Transverse colon (tissue), 4 donors: ENCODE measurements at regions not wholly inside any gene's neighbourhood (a gene's known extent, or its start where the extent isn't known, plus 50 kb on each side); places are given as distances from the start of the nearest gene placed in this dataset.
"Not testable (repeated sequence)": the region's sequence is repeated elsewhere in the genome, so short reads cannot be mapped to it uniquely, and the experiment has no call there.

Source experiments
- DNase-seq: peaks from one replicate; pipeline ENCODE4 v3.0.0-alpha.2; 2019
- H3K27ac ChIP-seq, 4 donors: fragments of 200-600 bp; sonication (generic); 2 replicates each; pipeline ENCODE4 v1.5.1; 2016 to 2018; ENCODE audit warnings: inconsistent platforms in 4 of 4
- H3K27me3 ChIP-seq: fragments of 200-600 bp; sonication (generic); 2 replicates; pipeline ENCODE4 v1.5.1; 2017; ENCODE audit warnings: inconsistent platforms
- H3K36me3 ChIP-seq, 4 donors: fragments of 200-600 bp; sonication (generic); 2 replicates each; pipeline ENCODE4 v1.5.1; 2017 to 2019; ENCODE audit warnings: inconsistent platforms in 4 of 4
- H3K4me1 ChIP-seq, 4 donors: fragments of 200-600 bp; sonication (generic); 2 replicates each; pipeline ENCODE4 v1.5.1; 2017 to 2020; ENCODE audit warnings: inconsistent platforms in 4 of 4
- H3K4me3 ChIP-seq, 4 donors: fragments of 200-600 bp; sonication (generic); 1 replicate in 1 of 4; 2 replicates in 3 of 4; pipeline versions ENCODE4 v1.5.1 to v1.6.1; 2017 to 2019; ENCODE audit warnings: inconsistent platforms in 4 of 4
- H3K9me3 ChIP-seq, 2 donors: fragments of 200-600 bp; sonication (generic); 2 replicates each; pipeline ENCODE4 v1.5.1; 2017 to 2019; ENCODE audit warnings: inconsistent platforms in 2 of 2
- EP300 ChIP-seq: sonication (generic); formaldehyde crosslinking; IDR thresholded peaks from one replicate; pipeline ENCODE4 v1.6.1; 2017; ENCODE audit warnings: antibody characterized with exemption, low read depth
- POLR2A ChIP-seq: fragments of 450-650 bp; IDR thresholded peaks from one replicate; pipeline ENCODE4 v1.6.1; 2016; ENCODE audit warnings: antibody characterized with exemption, mild to moderate bottlenecking, moderate library complexity
- POLR2AphosphoS5 ChIP-seq, 3 donors: sonication (generic); formaldehyde crosslinking; IDR thresholded peaks; one replicate each; pipeline ENCODE4 v1.6.1; 2016; ENCODE audit warnings: antibody characterized with exemption in 3 of 3
- WGBS, 2 donors: methylation state at CpG; one replicate each; pipeline ENCODE4 v1.1.5; 2018; ENCODE audit warnings: low coverage in 1 of 2; 5-methylcytosine and 5-hydroxymethylcytosine counted together
- in situ Hi-C, 4 donors: fragments of 200-750 bp; cut with MboI; loops; one replicate each; pipeline versions ENCODE4 v1.15.0 to v1.15.1; 2017; ENCODE audit warnings: low sequenced_read_pairs in 3 of 4, low pct_ligation_motif_present in 1 of 4, low pct_unique_long_range_greater_than_20kb in 1 of 4
- intact Hi-C: fragments of 100-400 bp; cut with DNase I; formaldehyde crosslinking; loops from one replicate; pipeline ENCODE4 v1.15.1; 2023; ENCODE audit warnings: low total_unique reads
- TF ChIP-seq, protein P1 (sequence below), 5 experiments: fragments of 200-600 bp in 3 of 5; fragments of 450-650 bp in 2 of 5; sonication (generic) in 3 of 5; IDR thresholded peaks; 1 replicate in 2 of 5; 2 replicates in 3 of 5; pipeline ENCODE4 v1.5.1; 2016 to 2017; ENCODE audit warnings: antibody characterized with exemption in 5 of 5, inconsistent platforms in 3 of 5, mild to moderate bottlenecking in 2 of 5, moderate library complexity in 1 of 5

DNA sequence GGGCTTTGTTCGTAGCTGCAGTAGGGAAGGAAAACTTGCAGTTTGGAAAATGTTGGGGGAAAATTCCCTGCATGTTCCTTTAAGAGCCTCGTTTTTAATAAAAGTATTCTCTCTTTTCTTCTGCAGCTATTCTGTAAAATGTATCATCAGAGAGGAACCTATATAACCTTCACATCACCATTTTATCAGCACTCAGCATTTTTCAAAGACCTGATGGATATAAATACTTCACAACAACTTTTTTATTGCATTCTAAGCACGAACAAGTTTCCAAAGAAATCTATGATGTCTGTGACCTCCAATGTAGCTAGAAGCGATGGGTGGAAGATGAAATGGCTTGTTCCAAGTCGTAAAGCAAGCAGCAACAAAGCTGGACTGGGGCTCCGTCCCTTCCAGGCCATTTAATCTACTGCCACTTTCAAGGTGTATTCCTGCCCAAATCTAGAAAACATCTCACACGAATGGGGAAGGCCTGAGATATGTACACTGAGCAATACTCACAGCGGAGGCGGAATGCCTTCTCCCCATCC is 84.0 kb downstream of the NSUN2 start:
- 43 to 58% methylated on average over 9 of the region's 9 CpGs for WGBS, 2 donors
- Histone ChIP-seq H3K27me3 (no peaks in the 10 kb centered on the region), H3K4me1 (no peaks in the 10 kb centered on the region), H3K9me3 (no peaks in the 10 kb centered on the region), H3K27ac (peak overlapping the region in 1 of 4 donors; percentile 21), H3K4me3 (no peak overlapping the region), H3K36me3 (no peaks in the 10 kb centered on the region)
- no peak for DNase-seq
- TF ChIP-seq POLR2A (no peak), EP300 (no peak), POLR2AphosphoS5 (IDR thresholded peaks at IDR 0.05) (no peak)
- TF ChIP-seq, protein P1, sequence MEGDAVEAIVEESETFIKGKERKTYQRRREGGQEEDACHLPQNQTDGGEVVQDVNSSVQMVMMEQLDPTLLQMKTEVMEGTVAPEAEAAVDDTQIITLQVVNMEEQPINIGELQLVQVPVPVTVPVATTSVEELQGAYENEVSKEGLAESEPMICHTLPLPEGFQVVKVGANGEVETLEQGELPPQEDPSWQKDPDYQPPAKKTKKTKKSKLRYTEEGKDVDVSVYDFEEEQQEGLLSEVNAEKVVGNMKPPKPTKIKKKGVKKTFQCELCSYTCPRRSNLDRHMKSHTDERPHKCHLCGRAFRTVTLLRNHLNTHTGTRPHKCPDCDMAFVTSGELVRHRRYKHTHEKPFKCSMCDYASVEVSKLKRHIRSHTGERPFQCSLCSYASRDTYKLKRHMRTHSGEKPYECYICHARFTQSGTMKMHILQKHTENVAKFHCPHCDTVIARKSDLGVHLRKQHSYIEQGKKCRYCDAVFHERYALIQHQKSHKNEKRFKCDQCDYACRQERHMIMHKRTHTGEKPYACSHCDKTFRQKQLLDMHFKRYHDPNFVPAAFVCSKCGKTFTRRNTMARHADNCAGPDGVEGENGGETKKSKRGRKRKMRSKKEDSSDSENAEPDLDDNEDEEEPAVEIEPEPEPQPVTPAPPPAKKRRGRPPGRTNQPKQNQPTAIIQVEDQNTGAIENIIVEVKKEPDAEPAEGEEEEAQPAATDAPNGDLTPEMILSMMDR (IDR thresholded peaks at IDR 0.05), result no peak
- in situ Hi-C loops (no loop called here), intact Hi-C loops (no loop called here)

DNA sequence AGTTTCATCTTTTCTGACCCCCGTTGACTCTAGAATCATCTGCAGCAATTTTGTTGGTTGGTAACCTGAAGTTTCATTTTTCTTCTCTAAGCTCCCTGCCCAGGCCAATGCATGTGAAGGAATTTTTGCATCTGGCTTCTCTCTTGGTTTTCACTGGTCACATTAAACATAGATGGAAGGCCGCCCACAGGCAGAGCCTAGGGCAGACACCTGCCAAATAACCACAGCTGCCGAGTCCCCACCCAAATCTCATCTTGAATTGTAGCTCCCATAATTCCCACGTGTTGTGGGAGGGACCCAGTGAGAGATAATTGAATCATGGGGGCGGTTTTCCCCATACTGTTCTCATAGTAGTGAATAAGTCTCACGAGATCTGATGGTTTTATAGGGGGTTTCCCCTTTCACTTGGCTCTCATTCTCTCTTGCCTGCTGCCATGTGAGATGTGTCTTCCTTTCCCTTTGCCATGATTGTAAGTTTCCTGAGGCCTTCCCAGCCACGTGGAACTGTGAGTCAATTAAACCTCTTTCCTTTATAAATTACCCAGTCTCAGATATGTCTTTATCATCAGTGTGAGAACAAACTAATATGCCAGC is 84.8 kb downstream of the NSUN2 start:
- H3K9me3 ChIP-seq, H3K4me3 ChIP-seq, in situ Hi-C loops, DNase-seq, H3K27me3 ChIP-seq, intact Hi-C loops, H3K4me1 ChIP-seq, H3K36me3 ChIP-seq: not testable (repeated sequence)
- peak overlapping the region in 3 of 4 donors; percentile 74 to 83 (median 74) for H3K27ac ChIP-seq
- WGBS, 2 donors, result 17 to 43% methylated on average over 2 to 7 of the region's 7 CpGs

DNA sequence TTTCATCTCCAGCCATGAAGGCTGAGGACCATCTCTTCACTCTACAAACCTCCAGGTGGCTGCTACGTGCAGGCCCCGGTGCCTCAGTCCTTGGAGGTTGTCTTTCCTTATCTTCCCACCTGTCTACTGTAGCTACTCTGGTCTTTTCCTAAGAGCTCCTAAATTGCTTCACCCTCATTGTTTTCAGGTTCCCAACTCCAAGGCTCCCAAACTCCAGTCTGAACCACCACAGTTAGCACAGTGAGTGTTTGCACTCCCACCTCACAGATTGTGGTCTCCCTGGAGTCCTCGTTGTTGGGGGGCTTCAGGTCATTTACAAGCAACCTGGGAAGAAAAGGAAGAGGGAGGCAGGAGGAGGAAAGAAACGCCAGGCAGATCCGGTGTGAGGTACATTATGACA is 85.3 kb downstream of the NSUN2 start:
- no peaks in the 10 kb centered on the region for H3K9me3 ChIP-seq
- 81 to 83% methylated on average over 3 to 5 of the region's 5 CpGs for WGBS, 2 donors
- H3K4me1 ChIP-seq, result no peaks in the 10 kb centered on the region
- no peaks in the 10 kb centered on the region for H3K27me3 ChIP-seq
- TF ChIP-seq, protein P1 (IDR thresholded peaks at IDR 0.05), result no peak
- TF ChIP-seq POLR2A, result no peak
- TF ChIP-seq POLR2AphosphoS5 (IDR thresholded peaks at IDR 0.05), result no peak
- no peak for TF ChIP-seq EP300
- peak overlapping the region; percentile 45 to 83 (median 74) for H3K27ac ChIP-seq
- no peaks in the 10 kb centered on the region for H3K36me3 ChIP-seq
- in situ Hi-C loops (no loop called here), intact Hi-C loops (no loop called here)
- no peak for DNase-seq
- no peak overlapping the region for H3K4me3 ChIP-seq

DNA sequence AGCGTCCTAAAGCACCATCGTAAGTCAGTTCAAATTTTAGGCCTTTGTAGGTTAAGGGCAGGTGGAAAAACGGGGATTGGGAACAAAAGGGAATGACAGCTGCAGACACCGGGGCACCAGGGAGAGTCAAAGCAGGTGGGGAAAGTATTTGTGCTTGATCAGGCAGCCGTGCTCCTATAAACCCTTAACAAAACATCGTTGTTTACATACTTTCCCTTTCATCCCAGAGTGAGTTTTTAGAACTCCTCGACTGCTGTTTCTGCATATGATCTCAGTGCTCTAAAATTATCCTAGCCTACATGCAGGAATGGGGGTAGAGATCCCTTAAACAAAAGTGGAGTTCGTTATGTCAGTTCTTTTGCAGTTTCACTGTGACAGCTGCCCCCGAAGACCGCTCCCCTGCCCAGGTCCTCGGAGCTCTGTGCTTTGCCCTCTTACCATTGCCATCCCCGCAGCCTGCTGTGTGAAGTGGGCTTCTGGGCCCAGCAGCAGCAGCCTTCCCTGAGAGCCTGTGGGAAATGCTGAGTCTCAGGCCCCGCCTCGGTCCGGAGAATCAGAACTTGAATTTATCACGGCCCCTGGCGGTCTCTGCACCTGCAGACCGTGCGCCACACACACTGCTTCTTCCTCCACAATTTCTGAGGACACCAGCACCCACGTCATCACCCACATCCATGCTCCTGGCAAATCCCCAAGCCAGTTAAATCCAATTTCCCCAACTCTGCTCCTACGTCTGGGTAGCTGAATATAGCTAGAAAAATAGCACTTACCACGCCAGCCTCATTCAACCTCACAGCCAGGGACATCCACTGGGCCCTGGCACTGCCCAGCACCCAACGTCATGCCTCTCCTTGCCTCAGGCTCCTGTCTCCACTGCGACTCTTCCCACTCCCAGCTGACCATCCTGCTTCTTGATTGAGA is 86.8 kb downstream of the NSUN2 start:
- H3K27ac ChIP-seq, result peak overlapping the region; percentile 45 to 83 (median 74)
- H3K4me3 ChIP-seq, result no peak overlapping the region
- H3K9me3 ChIP-seq, result no peaks in the 10 kb centered on the region
- in situ Hi-C loops, result no loop called here
- no peaks in the 10 kb centered on the region for H3K36me3 ChIP-seq
- intact Hi-C loops, result no loop called here
- DNase-seq, result no peak
- WGBS, 2 donors, result 28 to 58% methylated on average over 7 to 24 of the region's 24 CpGs
- TF ChIP-seq POLR2AphosphoS5 (IDR thresholded peaks at IDR 0.05), result peak in 2 of 3 donors; percentile 9 to 59
- no peak for TF ChIP-seq POLR2A
- TF ChIP-seq, protein P1 (IDR thresholded peaks at IDR 0.05), result no peak
- TF ChIP-seq EP300, result peak; percentile 74
- H3K27me3 ChIP-seq, result no peaks in the 10 kb centered on the region
- no peaks in the 10 kb centered on the region for H3K4me1 ChIP-seq
